Loucy (cell line): ENCODE measurements at regions not wholly inside any gene's neighbourhood (a gene's known extent, or its start where the extent isn't known, plus 50 kb on each side); places are given as distances from the start of the nearest gene placed in this dataset.
"Not testable (repeated sequence)": the region's sequence is repeated elsewhere in the genome, so short reads cannot be mapped to it uniquely, and the experiment has no call there.

Experiments
- H2AFZ ChIP-seq: fragments of 200-600 bp; sonication (generic); 2 replicates; pipeline ENCODE4 v1.6.0; 2016; ENCODE audit warnings: antibody characterized with exemption, mild to moderate bottlenecking, low read length, moderate library complexity
- H3F3A ChIP-seq: fragments of 200-600 bp; 2 replicates; pipeline ENCODE4 v1.6.0; 2016; ENCODE audit warnings: antibody characterized with exemption, low read depth, mild to moderate bottlenecking
- H3K27me3 ChIP-seq: fragments of 200-600 bp; sonication (generic); 2 replicates; pipeline ENCODE4 v1.6.1; 2014; ENCODE audit warnings: low read length, mild to moderate bottlenecking; ENCODE audit not compliant: insufficient read depth, poor library complexity, severe bottlenecking
- H3K36me3 ChIP-seq: fragments of 200-600 bp; sonication (generic); 2 replicates; pipeline ENCODE4 v1.6.1; 2016; ENCODE audit warnings: low read length; ENCODE audit not compliant: insufficient read depth
- H3K4me1 ChIP-seq: fragments of 200-600 bp; sonication (generic); 2 replicates; pipeline ENCODE4 v1.5.1; 2014; ENCODE audit warnings: low read length, mild to moderate bottlenecking; ENCODE audit not compliant: insufficient read depth, poor library complexity, severe bottlenecking
- H3K4me2 ChIP-seq: fragments of 200-600 bp; sonication (generic); 2 replicates; pipeline ENCODE4 v1.6.0; 2014; ENCODE audit warnings: antibody characterized with exemption, low read length, low read depth, mild to moderate bottlenecking; ENCODE audit not compliant: poor library complexity, severe bottlenecking
- H3K4me3 ChIP-seq: fragments of 200-600 bp; sonication (generic); 2 replicates; pipeline ENCODE4 v1.5.1; 2014; ENCODE audit warnings: low read length, mild to moderate bottlenecking, mixed read lengths; ENCODE audit not compliant: poor library complexity, severe bottlenecking
- H3K79me2 ChIP-seq: fragments of 200-600 bp; sonication (generic); 2 replicates; pipeline ENCODE4 v1.6.1; 2014; ENCODE audit warnings: low read length; ENCODE audit not compliant: insufficient read depth
- H3K9ac ChIP-seq: fragments of 200-600 bp; sonication (generic); 2 replicates; pipeline ENCODE4 v1.6.0; 2014; ENCODE audit warnings: mild to moderate bottlenecking, low read depth, low read length, moderate library complexity; ENCODE audit not compliant: poor library complexity, severe bottlenecking
- H3K9me2 ChIP-seq: fragments of 200-600 bp; sonication (generic); replicated peaks from 2 replicates; pipeline ENCODE4 v1.6.1; 2016; ENCODE audit warnings: low read depth, low read length, mixed read lengths
- H3K9me3 ChIP-seq: fragments of 200-600 bp; sonication (generic); 2 replicates; pipeline ENCODE4 v1.6.1; 2014; ENCODE audit warnings: mild to moderate bottlenecking, antibody characterized with exemption, low read length, low read depth; ENCODE audit not compliant: insufficient read depth
- H4K20me1 ChIP-seq: fragments of 200-600 bp; sonication (generic); 2 replicates; pipeline ENCODE4 v1.6.0; 2014; ENCODE audit warnings: antibody characterized with exemption, low read length, mild to moderate bottlenecking; ENCODE audit not compliant: insufficient read depth, poor library complexity, severe bottlenecking

DNA sequence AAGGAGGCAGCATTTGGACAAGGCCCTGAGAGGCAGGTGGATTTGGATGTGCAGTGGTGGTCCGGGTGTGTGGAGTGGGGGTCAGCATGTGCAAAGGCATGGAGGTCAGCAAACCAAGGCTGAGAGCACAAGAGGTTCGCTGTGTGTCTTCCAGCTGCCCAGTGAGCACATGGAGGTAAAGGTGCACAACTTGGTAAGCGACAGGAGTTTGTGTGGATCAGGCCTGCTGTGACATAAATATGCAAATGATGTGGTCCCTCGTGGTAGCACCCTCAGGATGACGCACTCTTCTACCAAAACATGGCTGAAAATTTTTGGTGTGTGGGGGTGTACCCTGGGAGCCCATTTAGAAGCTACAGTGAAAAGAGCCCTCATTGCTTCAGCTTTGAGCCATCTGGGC lies 271.0 kb upstream of the PLGLB2 start:
- H3K9ac ChIP-seq, H3K9me2 ChIP-seq, H3K79me2 ChIP-seq, H3F3A ChIP-seq, H4K20me1 ChIP-seq, H3K27me3 ChIP-seq, H3K4me1 ChIP-seq, H3K4me3 ChIP-seq, H3K9me3 ChIP-seq, H3K4me2 ChIP-seq, H3K36me3 ChIP-seq, H2AFZ ChIP-seq: not testable (repeated sequence)

DNA sequence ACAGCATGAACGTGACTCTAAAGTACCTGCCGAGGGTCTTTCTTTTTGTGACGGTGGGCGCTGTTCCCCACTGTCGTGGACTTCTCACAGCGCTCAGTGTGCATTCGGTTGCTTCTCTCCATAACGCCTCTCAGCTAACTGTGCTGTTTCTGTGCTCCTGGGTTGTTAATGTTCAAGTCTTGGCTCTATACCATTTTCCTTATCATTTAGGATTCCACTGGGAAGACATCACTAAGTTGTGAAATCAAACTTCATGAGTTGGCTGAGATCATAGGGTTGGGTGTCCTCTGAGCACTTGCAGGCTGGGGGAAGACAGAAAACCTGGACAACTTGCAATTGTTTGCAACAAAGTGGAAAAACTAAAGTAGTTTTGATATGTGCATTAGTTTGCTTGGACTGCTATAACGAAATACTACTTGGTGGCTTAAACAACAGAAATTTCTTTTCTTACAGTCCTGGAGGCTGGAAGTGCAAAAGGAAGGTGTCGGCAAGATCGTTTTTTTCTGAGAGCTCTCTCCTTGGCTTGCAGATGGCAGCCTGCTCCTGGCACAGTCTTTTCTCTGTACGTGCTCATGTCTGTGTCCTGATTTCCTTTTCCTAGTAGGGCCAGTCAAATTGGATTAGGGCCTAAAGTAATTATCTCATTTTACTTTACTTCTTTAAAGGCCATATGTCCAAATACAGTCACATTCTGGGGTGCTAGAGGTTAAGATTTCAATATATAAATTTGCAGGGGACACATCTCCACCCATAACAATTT lies 270.0 kb upstream of the PLGLB2 start:
- not testable (repeated sequence) for H3K9ac ChIP-seq, H3K4me2 ChIP-seq, H2AFZ ChIP-seq, H3F3A ChIP-seq, H3K27me3 ChIP-seq, H4K20me1 ChIP-seq, H3K4me3 ChIP-seq, H3K4me1 ChIP-seq, H3K36me3 ChIP-seq, H3K9me2 ChIP-seq, H3K9me3 ChIP-seq, H3K79me2 ChIP-seq

DNA sequence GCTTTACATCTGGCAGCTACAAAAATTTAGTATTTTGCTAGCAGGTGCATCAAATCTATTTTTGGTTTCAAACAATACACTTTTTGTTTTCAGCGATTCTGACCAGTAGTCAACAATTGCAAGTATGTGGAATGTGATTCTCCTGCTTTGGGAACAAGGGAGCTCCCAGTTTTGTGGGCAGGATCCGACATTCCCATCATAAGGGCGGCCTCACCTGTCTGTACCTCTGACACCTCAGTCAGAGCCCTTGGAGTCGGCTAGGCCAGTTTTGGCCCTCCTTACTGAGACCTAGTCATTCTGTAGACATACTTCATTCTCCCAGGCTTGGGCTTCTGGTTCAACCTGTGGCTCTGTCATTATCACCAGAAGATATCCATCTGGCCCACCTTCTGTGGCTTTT lies 269.0 kb upstream of the PLGLB2 start:
- not testable (repeated sequence) for H3K79me2 ChIP-seq, H2AFZ ChIP-seq, H3F3A ChIP-seq, H3K4me3 ChIP-seq, H3K27me3 ChIP-seq, H3K4me1 ChIP-seq, H3K9me2 ChIP-seq, H3K9me3 ChIP-seq, H4K20me1 ChIP-seq, H3K9ac ChIP-seq, H3K4me2 ChIP-seq, H3K36me3 ChIP-seq

DNA sequence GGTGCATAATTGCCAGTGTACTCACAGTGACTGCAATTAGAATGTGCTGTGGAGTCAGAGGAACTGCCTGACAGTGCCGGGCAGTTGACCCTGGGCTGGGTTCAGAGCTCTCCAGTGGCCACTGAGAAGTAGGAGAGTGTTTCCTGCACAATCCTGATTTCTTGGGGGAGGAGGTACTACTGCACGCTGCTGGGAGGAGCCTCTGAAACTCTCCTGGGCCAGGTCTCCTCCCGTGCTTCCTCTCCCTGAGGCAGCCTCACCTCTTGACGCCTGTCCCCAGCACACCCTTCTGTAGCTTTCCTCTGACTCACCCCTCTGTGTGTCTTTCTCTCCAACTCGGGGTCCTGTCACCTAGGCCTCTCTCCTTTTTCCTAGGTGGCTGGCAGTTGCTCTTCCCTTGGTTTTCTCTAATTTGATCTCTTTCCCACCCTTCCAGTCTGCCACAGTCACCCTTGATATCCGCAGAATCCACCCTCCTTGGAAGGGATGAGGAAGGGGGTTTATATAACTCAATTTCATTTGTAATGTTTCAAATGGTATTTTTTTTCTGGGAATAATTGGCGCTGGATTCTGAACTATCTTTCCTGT lies 264.7 kb upstream of the PLGLB2 start:
- H3K4me3 ChIP-seq, H3K36me3 ChIP-seq, H3K4me2 ChIP-seq, H3K9me2 ChIP-seq, H3K79me2 ChIP-seq, H2AFZ ChIP-seq, H3K9me3 ChIP-seq, H3K4me1 ChIP-seq, H3F3A ChIP-seq, H3K9ac ChIP-seq, H4K20me1 ChIP-seq, H3K27me3 ChIP-seq: not testable (repeated sequence)

DNA sequence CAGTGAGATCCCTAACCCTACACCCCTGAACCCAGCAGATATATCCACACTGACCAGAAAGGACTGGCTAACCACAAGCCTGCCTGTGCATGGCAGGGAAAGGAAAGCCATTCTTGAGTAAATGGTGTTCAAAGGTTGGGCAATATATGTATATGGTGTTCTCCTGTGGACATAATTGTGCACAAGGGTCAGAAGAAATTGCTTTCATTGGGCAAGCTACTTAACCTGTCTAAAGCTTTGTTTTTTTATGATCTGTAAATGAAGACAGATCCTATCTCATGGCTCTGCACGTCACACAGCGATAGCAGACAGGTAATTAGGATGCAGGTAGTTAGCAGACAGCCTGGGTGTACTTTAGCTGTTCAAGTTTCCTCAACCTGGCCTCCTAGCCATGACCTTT lies 263.5 kb upstream of the PLGLB2 start:
- H2AFZ ChIP-seq, H3K4me3 ChIP-seq, H3K9me2 ChIP-seq, H3K4me1 ChIP-seq, H3K9me3 ChIP-seq, H3K27me3 ChIP-seq, H3K9ac ChIP-seq, H3K79me2 ChIP-seq, H3K36me3 ChIP-seq, H4K20me1 ChIP-seq, H3K4me2 ChIP-seq, H3F3A ChIP-seq: not testable (repeated sequence)

DNA sequence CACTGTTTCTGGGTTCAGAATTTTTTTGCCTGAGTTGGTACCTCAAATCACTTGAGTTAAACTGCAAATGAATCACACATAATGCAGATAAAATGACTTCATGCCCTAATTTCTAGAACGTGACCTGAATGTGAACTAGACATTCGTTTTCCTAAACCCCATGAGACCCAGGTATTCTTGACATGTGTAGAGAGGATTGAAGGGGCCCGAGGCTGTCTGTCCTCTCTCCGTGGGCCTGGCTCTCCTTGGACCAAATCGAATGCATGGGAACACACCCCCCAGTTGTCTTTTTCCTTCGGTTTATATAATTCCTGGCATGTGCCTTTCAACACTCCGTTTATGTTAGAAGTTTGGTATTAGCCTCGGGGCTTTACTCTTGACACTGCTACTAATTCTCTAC lies 262.4 kb upstream of the PLGLB2 start:
- not testable (repeated sequence) for H3K4me2 ChIP-seq, H3K4me1 ChIP-seq, H3K4me3 ChIP-seq, H3K27me3 ChIP-seq, H3K36me3 ChIP-seq, H3K9me3 ChIP-seq, H2AFZ ChIP-seq, H3K9me2 ChIP-seq, H3K9ac ChIP-seq, H3K79me2 ChIP-seq, H4K20me1 ChIP-seq, H3F3A ChIP-seq

DNA sequence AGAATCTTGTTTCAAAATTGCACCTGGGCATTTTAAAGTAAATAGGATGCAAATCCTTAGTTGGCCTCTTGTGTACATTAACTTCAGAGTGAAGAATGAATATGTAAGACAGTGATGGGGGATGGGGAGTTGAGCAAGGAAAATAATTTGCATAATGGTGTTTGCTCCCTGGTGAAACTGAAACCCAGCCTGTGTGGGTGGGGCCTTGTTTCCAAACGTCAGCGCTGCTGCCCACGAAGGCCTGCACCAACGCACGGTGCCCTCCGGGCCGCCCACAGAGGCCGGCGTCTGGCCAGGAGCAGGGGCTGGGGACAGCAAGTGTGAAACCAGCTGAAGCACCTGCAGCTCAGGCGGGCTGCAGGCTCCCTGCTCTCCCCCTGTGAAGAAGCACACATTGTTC lies 262.0 kb upstream of the PLGLB2 start:
- H3F3A ChIP-seq, H3K79me2 ChIP-seq, H3K9me2 ChIP-seq, H3K9me3 ChIP-seq, H3K4me3 ChIP-seq, H2AFZ ChIP-seq, H4K20me1 ChIP-seq, H3K4me2 ChIP-seq, H3K36me3 ChIP-seq, H3K4me1 ChIP-seq, H3K27me3 ChIP-seq, H3K9ac ChIP-seq: not testable (repeated sequence)
